ENCODE measurements at regions not wholly inside any gene's neighbourhood (a gene's known extent, or its start where the extent isn't known, plus 50 kb on each side); places are given as distances from the start of the nearest gene placed in this dataset.
A peak's percentile ranks its signal among the peaks of the same experiment; 100 is the strongest.

DNA sequence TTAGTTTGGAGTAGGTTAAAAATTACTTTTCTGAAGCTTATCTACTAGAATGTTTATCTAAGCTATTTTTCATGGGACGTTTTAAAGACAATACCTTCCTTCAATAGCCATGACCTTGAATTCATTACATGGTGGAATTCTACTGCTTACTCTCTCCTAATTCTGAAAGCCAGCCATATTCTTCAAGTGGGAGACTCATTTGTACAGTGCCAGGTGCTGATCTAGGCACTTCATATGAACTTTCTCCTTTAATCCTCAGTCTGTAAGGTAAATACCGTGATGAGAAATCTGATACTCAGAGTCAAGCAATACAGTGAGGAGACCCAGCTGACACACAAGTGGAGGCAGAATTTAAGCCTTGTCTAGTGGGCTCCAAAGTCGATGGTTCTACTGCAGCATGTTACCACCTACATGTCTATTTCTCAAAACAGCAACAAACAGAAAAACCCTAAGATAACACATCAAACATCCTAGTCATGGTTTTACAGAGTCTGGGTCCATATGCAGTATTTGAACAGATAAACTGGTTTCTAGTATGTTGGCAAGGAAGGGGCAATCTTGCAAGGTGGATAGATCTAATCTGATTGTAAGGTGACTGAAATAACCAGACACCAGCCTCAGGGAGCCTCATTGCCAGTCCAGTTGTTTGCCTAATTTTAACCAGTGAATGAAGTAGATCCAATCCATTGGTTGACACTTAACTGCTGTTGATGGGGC lies 243.7 kb downstream of the PIK3R1 start:
- no peak overlapping the region for H3K27ac ChIP-seq (ENCODE audit: low read depth in 1 of 2, low read length in 2 of 2)
- CTCF ChIA-PET: interaction anchor here (1.0 to 1.4 kb wide), 2 partner anchors 171 to 173 kb away, joined by 5 to 6 read pairs; no protein-coding TSS in a partner anchor
- peaks cover 6% of the 10 kb centered on the region for H3K4me1 ChIP-seq (ENCODE audit: insufficient read depth, low read length)
- intact Hi-C loops (cut with DNase I, micrococcal nuclease): loop anchor here in 1 of 2 experiments (1.0 kb wide), 1 partner anchor 171 kb away; no protein-coding TSS in a partner anchor
- no peak overlapping the region for H3K4me3 Mint-ChIP-seq
- no peak overlapping the region for H3K4me3 ChIP-seq (ENCODE audit: low read length)
- H3K27ac Mint-ChIP-seq: no peak overlapping the region
- no peaks in the 10 kb centered on the region for H3K27me3 Mint-ChIP-seq
- no peak for DNase-seq
- POLR2A ChIA-PET: interaction anchor here (1.0 kb wide), 1 partner anchor 171 kb away, joined by 3 read pairs; no protein-coding TSS in a partner anchor
- TF ChIP-seq, protein P1, sequence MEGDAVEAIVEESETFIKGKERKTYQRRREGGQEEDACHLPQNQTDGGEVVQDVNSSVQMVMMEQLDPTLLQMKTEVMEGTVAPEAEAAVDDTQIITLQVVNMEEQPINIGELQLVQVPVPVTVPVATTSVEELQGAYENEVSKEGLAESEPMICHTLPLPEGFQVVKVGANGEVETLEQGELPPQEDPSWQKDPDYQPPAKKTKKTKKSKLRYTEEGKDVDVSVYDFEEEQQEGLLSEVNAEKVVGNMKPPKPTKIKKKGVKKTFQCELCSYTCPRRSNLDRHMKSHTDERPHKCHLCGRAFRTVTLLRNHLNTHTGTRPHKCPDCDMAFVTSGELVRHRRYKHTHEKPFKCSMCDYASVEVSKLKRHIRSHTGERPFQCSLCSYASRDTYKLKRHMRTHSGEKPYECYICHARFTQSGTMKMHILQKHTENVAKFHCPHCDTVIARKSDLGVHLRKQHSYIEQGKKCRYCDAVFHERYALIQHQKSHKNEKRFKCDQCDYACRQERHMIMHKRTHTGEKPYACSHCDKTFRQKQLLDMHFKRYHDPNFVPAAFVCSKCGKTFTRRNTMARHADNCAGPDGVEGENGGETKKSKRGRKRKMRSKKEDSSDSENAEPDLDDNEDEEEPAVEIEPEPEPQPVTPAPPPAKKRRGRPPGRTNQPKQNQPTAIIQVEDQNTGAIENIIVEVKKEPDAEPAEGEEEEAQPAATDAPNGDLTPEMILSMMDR (IDR thresholded peaks at IDR 0.05): no peak
- no peaks in the 10 kb centered on the region for H3K36me3 ChIP-seq (ENCODE audit: insufficient read depth, low read length)
- H3K9me3 Mint-ChIP-seq: no peaks in the 10 kb centered on the region
- H3K27me3 ChIP-seq (ENCODE audit: control insufficient read depth in 1 of 2, insufficient read depth in 2 of 2, low read length in 2 of 2): no peaks in the 10 kb centered on the region
- H3K9me3 ChIP-seq (ENCODE audit: control insufficient read depth in 1 of 2, insufficient read depth in 1 of 2, low read length in 2 of 2): no peaks in the 10 kb centered on the region
- ATAC-seq (ENCODE audit: poor library complexity): no peak
- no peaks in the 10 kb centered on the region for H3K36me3 Mint-ChIP-seq (ENCODE audit: low read depth)
- H3K4me1 Mint-ChIP-seq (ENCODE audit: low read depth): peaks cover 21% of the 10 kb centered on the region

- Histone ChIP-seq H3K27me3 (ENCODE audit: control insufficient read depth in 1 of 2, insufficient read depth in 2 of 2, low read length in 2 of 2) (no peaks in the 10 kb centered on the region), H3K36me3 (ENCODE audit: insufficient read depth, low read length) (no peaks in the 10 kb centered on the region), H3K4me1 (ENCODE audit: insufficient read depth, low read length) (peaks cover 11% of the 10 kb centered on the region), H3K27ac (ENCODE audit: low read depth in 1 of 2, low read length in 2 of 2) (no peak overlapping the region), H3K4me3 (ENCODE audit: low read length) (no peak overlapping the region), H3K9me3 (ENCODE audit: control insufficient read depth in 1 of 2, insufficient read depth in 1 of 2, low read length in 2 of 2) (no peaks in the 10 kb centered on the region)
- Mint-ChIP-seq H3K27ac (no peak overlapping the region), H3K36me3 (ENCODE audit: low read depth) (no peaks in the 10 kb centered on the region), H3K27me3 (no peaks in the 10 kb centered on the region), H3K4me1 (ENCODE audit: low read depth) (peaks cover 21% of the 10 kb centered on the region), H3K4me3 (no peak overlapping the region), H3K9me3 (no peaks in the 10 kb centered on the region)
- TF ChIP-seq, protein P1 (IDR thresholded peaks at IDR 0.05): no peak
- ChIA-PET CTCF (interaction anchor here (1.0 to 1.4 kb wide), 3 partner anchors 158 to 173 kb away, joined by 3 to 6 read pairs (median 5); no protein-coding TSS in a partner anchor), POLR2A (interaction anchor here (1.0 kb wide), 1 partner anchor 172 kb away, joined by 3 read pairs; no protein-coding TSS in a partner anchor)
- ATAC-seq (ENCODE audit: poor library complexity) (no peak), DNase-seq (no peak)
- intact Hi-C loops (cut with DNase I, micrococcal nuclease): loop anchor here (1.0 to 2.0 kb wide), 3 partner anchors 171 to 1213 kb away; no protein-coding TSS in a partner anchor
Measured at GRCh38 chr5:68459810-68460139, 244.2 kb downstream of the PIK3R1 start.

DNA sequence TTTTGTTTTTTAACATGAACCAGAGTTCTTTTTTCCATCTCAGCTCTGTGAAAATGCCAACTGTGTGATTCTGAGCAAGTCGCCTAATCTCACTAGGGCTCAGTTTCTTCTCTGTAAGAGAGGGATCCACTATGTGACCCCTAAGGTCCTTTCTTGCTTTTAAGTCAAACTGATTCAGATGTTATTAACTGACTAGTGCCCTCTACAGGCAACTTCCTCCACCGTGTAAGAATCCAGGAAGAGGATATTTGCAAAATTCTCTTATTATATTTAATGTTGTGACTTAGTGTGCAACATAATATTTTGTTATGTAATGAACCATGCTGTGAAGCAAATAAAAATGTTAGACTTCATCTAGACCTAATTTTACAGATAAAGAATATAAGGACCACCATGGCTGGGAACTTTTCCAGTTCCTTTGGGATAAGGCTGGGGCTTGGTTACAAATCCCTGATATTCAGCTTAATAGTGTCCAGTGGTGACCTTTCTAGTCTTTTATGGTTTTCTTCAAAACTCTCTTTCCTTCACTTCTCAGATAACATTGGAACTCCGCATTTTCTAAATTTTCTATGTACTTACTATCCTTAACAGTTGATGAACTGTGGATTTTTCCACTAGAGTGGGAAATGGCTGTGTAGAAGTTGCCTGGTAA lies 244.7 kb downstream of the PIK3R1 start:
- ChIA-PET CTCF (interaction anchor here (1.0 to 1.4 kb wide), 3 partner anchors 159 to 174 kb away, joined by 3 to 6 read pairs (median 5); no protein-coding TSS in a partner anchor), POLR2A (no interaction called here)
- Histone ChIP-seq H3K27ac (ENCODE audit: low read depth in 1 of 2, low read length in 2 of 2) (no peak overlapping the region), H3K4me3 (ENCODE audit: low read length) (no peak overlapping the region), H3K4me1 (ENCODE audit: insufficient read depth, low read length) (peaks cover 16% of the 10 kb centered on the region), H3K36me3 (ENCODE audit: insufficient read depth, low read length) (no peaks in the 10 kb centered on the region), H3K9me3 (ENCODE audit: control insufficient read depth in 1 of 2, insufficient read depth in 1 of 2, low read length in 2 of 2) (no peaks in the 10 kb centered on the region), H3K27me3 (ENCODE audit: control insufficient read depth in 1 of 2, insufficient read depth in 2 of 2, low read length in 2 of 2) (no peaks in the 10 kb centered on the region)
- TF ChIP-seq, protein P1 (IDR thresholded peaks at IDR 0.05): peak; percentile 83
- DNase-seq (peak in 11 of 14 experiments; percentile 8 to 80 (median 26)), ATAC-seq (ENCODE audit: poor library complexity) (peak; percentile 63)
- Mint-ChIP-seq H3K27me3 (no peaks in the 10 kb centered on the region), H3K9me3 (no peaks in the 10 kb centered on the region), H3K4me3 (no peak overlapping the region), H3K4me1 (ENCODE audit: low read depth) (peaks cover 21% of the 10 kb centered on the region), H3K27ac (no peak overlapping the region), H3K36me3 (ENCODE audit: low read depth) (no peaks in the 10 kb centered on the region)
- intact Hi-C loops (cut with DNase I, micrococcal nuclease): loop anchor here in 1 of 2 experiments (1.0 to 2.0 kb wide), 2 partner anchors 174 to 1213 kb away; no protein-coding TSS in a partner anchor

Measured in CD4-positive, alpha-beta T cell (primary cell).